HG03565 (cell line): ENCODE measurements at regions not wholly inside any gene's neighbourhood (a gene's known extent, or its start where the extent isn't known, plus 50 kb on each side); places are given as distances from the start of the nearest gene placed in this dataset.

Source experiments
- ATAC-seq: cut with Tn5 transposase; IDR thresholded peaks from one replicate; pipeline ENCODE4 v1.9.1; 2021; ENCODE audit warnings: mild to moderate bottlenecking, moderate library complexity; ENCODE audit not compliant: unreplicated experiment

DNA sequence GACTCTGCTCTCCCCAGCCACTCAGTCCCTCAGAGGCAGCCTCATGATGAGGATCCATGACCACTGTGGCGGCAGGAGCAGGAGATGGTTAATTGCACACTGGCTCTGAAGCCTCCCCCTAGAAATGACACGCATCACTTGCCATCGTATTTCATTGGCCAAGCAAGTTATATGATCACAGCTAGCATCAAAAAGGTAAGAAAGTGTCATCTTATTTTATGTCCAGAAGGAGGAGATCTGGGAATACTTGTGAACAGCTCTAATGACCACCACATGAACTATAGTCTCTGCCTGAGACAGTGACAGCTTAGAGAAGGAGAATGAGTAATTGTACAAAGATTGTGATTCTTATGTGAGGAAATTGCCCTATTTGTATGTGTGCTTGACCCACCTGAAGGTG, 363.4 kb downstream of the NUAK1 start:
- no peak for ATAC-seq

DNA sequence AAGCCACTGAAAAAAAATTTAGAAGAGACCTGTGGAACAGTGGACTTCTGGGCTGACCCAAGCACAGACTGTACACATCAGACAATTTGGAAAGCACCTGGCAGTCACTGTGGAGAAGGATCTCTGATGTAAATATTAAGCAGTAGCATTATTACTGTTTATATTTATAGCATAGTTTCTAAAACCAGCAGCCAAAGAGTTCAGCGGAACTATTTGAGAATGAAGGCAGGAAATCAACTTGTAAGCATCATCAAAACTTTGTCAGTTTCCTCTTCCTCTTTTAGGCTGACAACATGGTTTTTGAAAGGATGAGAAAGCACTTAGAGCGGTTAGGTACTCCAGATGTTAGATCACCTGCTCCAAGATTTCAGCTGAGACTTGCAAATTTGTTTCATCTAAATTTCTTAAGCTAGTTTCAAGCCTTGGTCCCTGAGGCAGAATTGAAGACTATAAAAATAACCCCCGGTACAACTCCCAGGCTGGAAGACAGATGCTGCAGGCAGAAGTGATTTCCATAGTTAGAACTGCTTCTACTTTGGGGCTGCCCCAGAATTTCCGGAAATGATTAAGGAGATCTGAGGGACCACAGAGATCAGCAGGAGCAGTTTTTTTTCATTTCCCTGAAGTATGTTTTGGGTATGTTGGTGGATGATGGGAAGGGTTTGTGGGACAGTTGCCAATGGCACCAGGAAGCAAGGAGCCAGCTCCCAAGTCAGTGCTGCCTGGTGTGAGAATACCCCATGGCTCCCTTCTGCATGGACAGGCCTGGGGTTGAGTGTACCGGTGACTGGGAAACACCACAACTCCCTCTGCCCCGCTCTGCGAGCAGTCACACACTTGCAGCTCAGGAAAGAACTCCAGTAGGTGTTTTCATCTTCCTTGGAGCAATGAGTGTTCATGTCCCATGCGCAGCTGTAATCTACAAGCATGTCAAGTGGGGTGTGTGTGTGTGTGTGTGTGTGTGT, 354.5 kb downstream of the NUAK1 start:
- peak; percentile 72 for ATAC-seq

DNA sequence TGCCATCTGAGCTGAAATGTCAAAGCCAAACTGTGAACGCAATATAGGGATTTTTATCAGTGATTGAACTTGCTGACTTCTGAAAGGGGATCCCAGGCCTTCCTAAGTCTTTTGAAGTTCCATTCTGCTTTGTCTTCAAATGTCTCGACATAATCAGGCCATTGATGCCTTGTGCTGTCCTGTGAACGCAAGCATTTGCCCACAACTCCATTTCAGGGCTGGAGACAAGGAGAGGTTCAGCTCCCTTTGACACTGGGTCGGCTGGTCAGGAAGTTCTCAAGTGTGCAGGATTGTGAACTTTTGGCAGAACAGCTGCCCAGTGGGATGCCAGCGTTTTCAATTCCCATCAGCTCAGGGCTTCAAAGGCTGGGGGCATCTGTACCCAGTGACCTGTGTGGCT, 345.3 kb downstream of the NUAK1 start:
- no peak for ATAC-seq

DNA sequence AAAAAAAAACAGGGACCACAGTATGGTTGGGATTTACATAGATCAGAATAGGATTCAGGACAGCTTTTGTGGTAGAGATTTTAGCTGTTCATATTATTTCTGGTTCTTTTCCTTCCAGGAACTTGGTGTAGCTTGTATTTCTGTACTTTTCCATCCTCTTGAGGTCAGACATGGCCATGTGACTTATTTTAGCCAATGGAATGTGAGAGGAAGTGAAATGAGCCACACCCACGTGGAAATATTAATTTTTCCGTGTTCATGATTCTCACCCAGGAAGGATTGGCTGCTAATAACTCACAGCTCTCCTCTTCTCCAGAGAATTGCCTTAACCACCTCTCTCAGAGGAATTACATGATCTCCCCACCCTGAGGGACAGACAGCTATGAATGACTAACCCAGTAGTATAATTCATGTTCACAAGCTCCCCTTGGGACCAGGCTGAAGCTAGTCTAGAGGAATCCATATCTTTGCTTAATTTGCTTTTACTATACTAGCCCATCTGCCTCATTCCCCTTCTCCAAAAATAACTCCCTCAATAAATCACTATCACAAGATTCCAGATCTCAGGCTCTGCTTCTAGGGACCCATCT, 340.4 kb downstream of the NUAK1 start:
- ATAC-seq: no peak

DNA sequence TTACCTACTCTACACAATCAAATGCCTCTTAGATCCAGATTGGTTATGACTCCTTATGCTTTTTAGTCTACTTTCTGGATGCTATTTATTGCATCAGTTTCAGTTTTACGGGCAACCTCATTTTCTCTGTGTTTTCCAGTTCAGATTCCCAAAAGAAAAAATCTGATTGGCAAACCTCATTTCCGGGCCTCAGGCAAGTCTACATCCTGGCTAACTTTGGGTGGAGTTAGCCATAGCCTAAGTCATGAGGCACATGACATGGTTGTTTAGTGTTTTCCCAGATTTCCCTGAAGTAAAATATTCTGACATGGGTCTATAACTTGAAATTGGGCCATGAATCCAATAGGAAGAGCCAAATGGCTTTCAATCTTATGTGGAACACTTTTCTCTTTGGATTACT, 339.7 kb downstream of the NUAK1 start:
- ATAC-seq: no peak

DNA sequence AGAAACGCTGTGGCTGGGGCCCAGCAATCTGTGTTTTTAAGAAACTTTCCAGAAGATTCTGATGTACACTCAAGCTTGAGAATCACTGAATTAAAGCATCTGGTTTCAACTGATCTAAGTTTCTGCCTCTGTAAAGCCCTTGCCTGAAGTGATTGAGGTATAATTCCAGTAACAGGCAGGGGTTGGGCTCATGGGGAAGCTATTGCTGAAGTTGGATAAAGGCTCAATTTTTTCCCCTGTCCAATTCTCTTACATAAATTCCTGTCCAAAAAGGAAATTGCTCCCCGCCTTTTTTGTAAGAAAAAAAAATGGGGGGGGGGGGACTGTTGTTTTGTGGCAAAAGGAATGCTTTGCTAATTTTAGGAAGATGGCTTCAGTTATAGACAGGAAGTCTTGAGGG, 337.4 kb downstream of the NUAK1 start:
- ATAC-seq: no peak

DNA sequence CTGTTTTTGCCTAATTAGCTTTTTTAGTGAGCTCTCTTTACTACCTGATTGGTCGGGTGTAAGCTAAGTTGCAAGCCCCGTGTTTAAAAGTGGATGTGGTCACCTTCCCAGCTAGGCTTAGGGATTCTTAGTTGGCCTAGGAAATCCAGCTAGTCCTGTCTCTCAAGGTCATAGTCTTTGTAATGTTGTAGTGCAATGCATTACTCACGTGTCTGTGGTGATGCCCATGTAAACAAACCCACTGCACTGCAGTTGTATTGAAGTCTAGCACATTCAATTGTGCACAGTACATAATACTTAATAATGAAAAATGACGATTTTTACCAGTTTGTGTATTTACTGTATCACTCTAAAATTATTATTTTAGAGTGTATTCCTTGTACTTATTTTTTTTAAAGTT, 335.5 kb downstream of the NUAK1 start:
- no peak for ATAC-seq

DNA sequence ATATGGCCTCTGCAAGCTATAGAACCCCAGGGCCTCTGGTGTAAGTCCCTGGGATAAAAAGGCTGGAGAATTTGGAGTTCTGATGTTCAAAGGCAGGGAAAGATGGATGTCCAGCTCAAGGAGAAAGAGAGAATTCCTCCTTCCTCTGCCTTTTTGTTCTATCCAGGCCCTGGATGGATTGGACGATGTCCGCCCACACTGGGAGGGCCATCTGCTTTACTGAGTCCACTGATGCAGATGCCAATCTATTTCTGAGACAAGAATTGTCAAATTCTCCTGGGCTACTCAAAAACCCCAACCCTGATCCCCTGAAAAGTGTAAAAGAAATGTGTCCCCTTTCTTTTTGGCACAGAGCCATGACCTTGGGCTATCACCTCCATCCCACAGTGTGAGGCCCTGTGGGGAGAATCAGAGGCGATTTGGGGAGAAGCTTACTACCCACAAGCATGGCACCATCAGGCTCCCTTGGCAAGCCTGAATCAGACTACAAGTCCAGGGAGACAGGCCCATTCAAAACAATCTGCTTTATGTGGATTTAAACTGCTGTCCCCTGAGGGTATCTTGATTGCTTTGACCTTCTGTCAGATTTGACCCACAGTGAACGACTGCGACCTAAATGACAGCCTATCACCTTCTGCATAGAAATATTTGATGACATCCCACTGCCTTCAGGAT, 334.0 kb downstream of the NUAK1 start:
- no peak for ATAC-seq

DNA sequence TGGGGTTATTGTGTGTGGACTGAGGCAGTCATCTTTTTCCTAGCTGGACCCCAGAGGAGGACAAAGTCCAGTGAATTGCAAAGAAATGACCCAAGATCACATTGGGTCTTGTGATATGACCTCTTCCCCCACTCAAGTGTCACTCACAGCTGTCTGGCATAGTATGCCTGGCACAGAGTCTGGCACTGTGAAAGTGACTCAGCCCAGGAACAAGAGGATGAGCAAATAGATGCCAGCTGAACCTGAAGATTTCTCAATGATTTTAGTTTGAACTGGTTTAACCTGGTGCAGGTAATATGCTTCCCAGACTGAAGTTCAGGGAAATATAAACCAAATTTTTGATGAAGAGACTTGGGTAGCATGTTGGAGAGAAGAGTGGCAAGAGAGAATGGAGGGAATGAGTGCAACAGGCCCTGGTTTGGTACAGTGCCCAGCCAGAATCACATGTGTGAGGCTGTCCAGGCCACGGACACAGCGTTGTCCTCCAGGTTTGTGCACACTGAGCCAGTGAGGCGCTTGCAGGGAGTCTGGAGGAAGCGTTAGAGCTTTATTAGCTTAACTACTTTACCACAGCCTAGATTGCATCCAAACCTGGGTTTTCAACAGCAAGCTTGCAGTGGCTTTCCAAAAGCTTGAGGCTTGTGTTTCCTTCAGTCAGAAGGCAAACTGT, 332.9 kb downstream of the NUAK1 start:
- no peak for ATAC-seq

DNA sequence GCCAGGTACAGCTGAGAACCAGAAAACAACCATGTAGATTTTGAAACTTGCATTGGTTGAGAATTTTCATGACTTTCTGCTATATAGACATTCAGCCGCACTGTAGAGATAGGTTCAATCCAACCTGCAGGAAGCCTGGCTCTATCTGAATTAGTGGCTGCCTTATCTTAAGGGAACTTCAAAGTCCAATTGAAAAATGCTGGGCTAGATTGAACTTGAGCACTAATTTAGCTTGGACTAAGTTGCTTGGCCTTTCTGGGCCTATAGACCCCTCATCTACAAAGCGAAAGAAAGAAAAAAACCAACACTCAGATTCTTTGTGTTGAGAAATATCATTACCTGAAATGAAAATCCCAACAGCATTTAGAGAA, 332.4 kb downstream of the NUAK1 start:
- no peak for ATAC-seq

DNA sequence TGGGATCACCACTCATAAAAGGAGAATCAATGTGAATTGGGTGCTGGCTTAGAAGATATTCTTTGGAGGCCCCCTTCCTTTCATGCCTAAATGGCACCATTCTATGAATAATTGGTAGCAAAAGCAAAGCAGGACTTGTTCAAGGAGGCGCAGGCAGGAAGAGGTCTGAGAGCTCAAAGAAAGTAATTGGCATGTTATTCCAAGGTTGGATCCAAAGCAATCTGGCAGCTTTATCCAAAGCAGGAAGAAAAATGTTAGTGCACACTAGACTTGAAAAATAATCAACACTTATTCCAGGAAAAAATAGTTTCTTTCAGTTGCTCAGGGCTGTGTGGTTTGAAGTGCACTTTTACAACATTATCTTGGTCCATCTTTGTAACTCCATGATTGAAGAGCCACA, 326.4 kb downstream of the NUAK1 start:
- ATAC-seq: no peak

DNA sequence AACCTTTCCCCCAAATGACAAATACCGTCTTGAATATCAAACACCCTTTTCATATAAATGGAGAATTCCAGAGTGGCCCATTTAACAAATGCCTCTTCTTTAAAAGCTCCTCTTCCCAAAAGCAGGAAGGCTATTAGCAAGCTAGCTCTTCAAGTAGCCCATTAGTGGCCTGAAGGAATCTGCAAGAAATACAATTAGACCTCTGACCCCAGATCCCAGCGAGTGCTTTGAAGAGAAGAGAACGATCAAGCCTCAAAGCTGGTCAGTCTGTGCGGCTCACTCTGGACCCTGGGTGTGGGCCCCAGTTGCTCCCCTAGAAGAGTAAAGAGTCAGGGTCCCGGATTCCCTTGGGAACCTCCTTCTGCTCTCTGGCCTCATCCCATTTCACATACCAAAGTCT, 325.6 kb downstream of the NUAK1 start:
- ATAC-seq: no peak

DNA sequence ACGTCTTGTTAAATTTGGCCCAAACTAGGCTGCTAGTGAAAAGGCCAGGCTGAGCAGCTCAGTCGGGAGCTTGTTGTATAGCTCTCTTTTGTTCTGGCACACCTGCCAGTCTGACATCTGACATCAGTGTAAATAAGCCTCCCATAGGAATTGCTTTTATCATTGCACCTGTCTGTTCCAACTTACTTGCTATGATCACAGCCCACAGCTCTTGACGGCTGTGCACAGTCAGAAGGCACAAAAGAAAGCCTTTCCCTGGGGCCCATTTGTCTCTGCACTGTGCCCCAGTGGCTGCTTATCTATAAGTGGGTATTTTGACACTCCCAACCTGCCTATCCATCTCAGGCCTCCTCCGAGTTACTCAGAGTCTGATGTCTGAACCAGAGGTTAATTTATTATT, 324.5 kb downstream of the NUAK1 start:
- ATAC-seq: no peak

DNA sequence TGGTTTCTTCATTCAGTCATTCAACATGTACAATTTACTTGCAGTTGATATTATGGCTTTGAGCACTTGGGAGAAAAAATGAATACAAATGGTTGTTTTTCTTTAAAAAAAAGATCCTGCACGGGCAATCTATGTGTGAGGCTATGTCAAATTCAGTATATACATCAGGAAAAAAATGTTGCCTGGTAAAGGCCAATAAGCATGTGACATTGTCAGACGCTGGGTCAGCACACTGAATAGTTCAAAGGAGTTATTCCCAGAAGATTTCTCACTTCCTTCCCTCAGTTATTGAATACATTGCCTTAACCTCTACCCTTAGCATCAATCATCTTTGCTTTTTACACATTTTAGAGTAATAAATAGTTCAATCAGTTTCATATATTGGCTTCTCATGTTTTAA, 319.2 kb downstream of the NUAK1 start:
- ATAC-seq: no peak

DNA sequence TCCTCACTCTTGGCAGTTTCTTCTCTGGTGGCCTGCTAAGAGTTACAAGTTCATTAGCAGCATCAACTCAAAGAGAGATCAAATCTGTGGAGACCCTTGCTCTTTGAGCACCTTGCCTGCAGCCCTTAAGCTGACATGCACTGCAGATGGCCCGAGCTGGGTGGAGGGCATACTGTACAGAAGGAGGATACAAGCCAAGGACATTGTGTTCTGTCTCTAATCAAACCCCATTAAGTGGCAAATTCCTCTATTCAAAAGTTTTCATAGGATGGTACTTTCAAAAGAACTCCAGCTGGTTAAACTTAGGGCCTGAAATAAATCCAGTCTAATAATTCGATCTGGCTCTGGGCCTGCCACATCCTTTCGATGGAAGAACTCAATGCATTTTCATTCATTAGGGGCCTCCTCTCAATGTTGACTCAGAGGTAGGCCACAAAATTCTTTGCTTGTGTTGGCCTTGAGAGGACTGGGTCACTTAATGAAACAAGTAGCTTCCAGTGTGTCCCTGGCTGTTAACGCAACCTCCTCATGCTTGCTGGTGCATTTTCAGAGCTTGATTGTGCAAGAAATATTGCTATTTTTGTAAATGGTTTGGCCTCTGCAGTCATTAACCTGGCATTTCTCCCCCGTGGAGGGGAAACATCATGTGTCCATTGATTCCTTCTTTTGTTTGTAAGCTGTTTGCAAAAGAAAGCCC, 318.2 kb downstream of the NUAK1 start:
- ATAC-seq: no peak

DNA sequence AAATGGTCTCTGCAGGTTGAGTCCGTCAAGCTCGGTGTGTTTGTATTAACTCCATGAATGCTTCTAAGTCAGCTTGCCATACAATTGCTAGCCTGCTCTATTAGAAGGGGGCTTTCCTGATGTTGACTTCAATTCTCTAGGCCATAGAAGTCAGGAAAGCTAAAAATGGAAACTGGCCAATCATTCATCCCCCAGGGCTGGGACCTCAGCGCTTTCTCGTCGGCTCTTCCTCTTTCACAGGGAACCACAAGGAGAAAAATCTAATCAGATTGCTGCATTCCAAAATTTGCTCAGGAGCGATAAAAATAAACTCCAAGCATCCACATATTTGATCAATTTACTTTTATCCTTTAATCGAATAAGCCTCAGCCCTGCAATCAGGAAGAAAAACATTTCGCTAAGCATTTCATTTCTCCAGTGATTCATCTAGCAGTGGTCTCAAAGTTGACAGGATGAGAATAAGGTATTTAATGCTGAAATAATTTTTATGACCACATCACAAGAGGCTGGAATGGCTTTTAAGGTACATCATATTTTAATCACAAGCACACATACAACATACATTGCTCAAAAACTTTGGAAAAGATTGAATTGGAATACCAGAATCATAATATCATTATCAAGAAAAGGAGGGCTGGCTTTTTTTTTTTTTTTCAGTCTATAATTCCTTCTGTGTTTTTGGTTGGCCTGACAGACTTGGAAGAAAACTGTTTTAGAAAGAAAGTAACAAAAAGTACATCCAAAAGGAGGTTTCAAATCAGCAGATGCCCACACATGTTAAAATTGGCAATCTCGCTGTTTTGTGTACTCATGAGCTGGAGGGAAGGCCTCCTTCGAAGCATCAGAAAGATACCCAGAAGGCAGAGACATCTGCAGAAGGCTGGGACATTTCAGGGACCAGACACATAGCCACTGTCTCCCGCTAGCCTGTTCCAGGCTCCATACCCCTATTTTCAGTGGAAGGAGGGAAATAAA, 316.3 kb downstream of the NUAK1 start:
- no peak for ATAC-seq

DNA sequence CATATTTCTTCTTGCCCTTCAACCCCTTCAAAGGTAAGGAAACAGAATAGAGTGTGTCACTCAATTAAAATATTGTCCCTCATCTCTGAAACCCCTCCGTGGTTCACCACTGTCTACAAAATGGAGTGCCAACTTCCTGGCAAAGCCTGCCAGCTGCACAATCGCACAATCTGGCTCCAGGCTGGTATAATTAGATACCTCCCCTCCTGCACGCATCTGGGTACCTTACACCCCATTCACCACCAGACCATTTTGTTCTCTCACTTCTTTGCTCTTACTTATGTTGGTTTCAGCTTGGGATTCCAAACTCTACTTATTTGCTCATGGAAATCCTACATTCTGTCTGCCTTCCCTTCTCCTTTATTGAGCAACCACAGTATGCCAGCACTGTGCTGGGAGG, 314.9 kb downstream of the NUAK1 start:
- no peak for ATAC-seq

DNA sequence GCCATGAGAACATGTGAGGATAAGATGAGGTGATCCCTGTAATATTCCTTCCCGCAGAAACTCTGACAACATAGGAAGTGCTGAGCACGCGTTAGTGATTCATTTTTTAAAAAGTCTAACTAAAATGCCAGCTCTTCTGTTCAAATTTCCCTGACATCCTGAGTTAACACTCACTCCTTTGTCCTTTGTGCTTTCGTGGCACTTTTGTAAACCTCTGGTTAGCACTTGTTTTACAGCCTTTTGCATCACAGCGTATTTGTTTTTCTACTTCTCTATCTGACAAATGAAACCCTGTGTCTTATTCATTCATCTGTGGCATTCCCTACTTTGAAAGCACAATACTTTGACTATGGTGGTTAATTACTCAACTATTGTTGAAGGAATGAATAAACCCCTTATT, 313.6 kb downstream of the NUAK1 start:
- no peak for ATAC-seq

DNA sequence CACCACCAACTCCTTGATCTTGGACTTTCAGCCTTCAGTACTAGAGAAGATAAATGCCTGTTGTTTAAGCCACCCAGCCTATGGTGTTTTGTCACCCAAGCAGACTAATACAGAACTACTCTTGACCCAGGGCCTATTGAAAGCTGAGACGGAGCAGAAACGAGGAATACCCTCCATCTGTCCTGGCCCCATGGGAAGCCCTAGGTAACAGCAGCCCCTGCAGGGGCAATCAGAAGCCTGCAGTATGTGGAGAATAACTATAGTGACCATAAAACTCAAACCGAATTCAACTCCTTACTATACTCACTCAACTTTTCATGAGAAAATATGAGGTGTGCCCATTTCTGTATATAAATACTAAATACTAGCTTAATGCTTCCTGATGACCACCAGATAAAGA, 307.4 kb downstream of the NUAK1 start:
- no peak for ATAC-seq

DNA sequence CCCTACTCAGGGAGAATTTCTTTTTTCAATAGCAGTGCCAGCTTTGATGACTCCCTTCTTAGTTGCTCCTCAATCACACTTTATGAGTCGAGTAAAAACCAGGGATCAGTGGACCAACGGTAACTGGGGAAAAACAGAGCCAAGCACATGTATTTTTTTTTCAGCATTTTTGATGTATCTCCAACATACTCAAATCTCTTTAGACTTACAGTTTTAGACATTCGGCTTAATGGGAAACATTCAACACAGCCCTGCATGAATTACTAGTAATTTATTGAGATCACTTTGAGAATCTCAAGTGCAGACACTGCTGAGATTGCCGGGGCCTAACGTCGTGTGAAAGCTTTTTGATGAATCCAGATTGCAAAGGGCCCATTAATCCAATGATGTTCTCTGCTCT, 306.7 kb downstream of the NUAK1 start:
- no peak for ATAC-seq
